SK-N-SH (cell line): ENCODE measurements at regions not wholly inside any gene's neighbourhood (a gene's known extent, or its start where the extent isn't known, plus 50 kb on each side); places are given as distances from the start of the nearest gene placed in this dataset.
A peak's percentile ranks its signal among the peaks of the same experiment; 100 is the strongest.

ENCODE experiments used
- CTCF ChIA-PET: fragments of 300-600, 350-600 bp; formaldehyde crosslinking; extraction: SDS; loops from one replicate; lab custom pipeline; 2021; lab: Yijun Ruan, JAX
- POLR2A ChIA-PET: fragments of 350-600 bp; sonication (Branson Sonifier 250); formaldehyde crosslinking; extraction: SDS; loops from one replicate; lab custom pipeline; 2020; ENCODE audit warnings: antibody characterized with exemption, inconsistent platforms; lab: Yijun Ruan, JAX
- DNase-seq: peaks from one replicate; pipeline ENCODE4 v3.0.0; 2012
- H2AFZ ChIP-seq: fragments of 200-600 bp; sonication (generic); 2 replicates; pipeline ENCODE4 v1.8.1; 2016; ENCODE audit warnings: antibody characterized with exemption, mild to moderate bottlenecking, low read depth
- H3F3A ChIP-seq: fragments of 200-600 bp; sonication (generic); replicated peaks from 2 replicates; pipeline ENCODE3; 2016; ENCODE audit warnings: antibody characterized with exemption, mild to moderate bottlenecking; ENCODE audit not compliant: insufficient read depth
- H3K27ac ChIP-seq, 2 experiments: fragments of 200-500 bp in 1 of 2; fragments of 200-600 bp in 1 of 2; sonication (Bioruptor generic) in 1 of 2; sonication (generic), shearing (Covaris generic) in 1 of 2; 2 replicates each; pipeline versions ENCODE4 v1.5.1 to v1.6.1; 2014 to 2016; ENCODE audit warnings: low read depth in 2 of 2, inconsistent platforms in 1 of 2, low read length in 1 of 2, mild to moderate bottlenecking in 1 of 2, mixed read lengths in 1 of 2
- H3K27me3 ChIP-seq: fragments of 200-600 bp; sonication (generic), shearing (Covaris generic); 2 replicates; pipeline ENCODE4 v1.6.1; 2016; ENCODE audit warnings: mixed run types; ENCODE audit not compliant: insufficient read depth
- H3K36me3 ChIP-seq, 2 experiments: fragments of 200-500 bp in 1 of 2; fragments of 200-600 bp in 1 of 2; sonication (Bioruptor generic) in 1 of 2; sonication (generic) in 1 of 2; replicated peaks in 1 of 2; 2 replicates each; pipeline versions ENCODE3 to v1.5.1; 2014 to 2016; ENCODE audit warnings: low read length in 1 of 2, mild to moderate bottlenecking in 1 of 2; ENCODE audit not compliant: insufficient read depth in 2 of 2, control insufficient read depth in 1 of 2
- H3K4me1 ChIP-seq, 2 experiments: fragments of 200-500 bp in 1 of 2; fragments of 200-600 bp in 1 of 2; sonication (Bioruptor generic) in 1 of 2; sonication (generic), shearing (Covaris generic) in 1 of 2; 2 replicates each; pipeline versions ENCODE4 v1.5.1 to v1.6.1; 2014 to 2016; ENCODE audit warnings: low read depth in 1 of 2, low read length in 1 of 2, mixed run types in 1 of 2; ENCODE audit not compliant: insufficient read depth in 2 of 2, control insufficient read depth in 1 of 2
- H3K4me2 ChIP-seq: fragments of 200-600 bp; sonication (generic), shearing (Covaris generic); 2 replicates; pipeline ENCODE4 v1.6.1; 2017; ENCODE audit warnings: mixed run types
- H3K4me3 ChIP-seq, 2 experiments: fragments of 200-500 bp in 1 of 2; fragments of 200-600 bp in 1 of 2; sonication (Bioruptor generic) in 1 of 2; sonication (generic), shearing (Covaris generic) in 1 of 2; 2 replicates each; pipeline versions ENCODE4 v1.5.1 to v1.8.1; 2014 to 2016; ENCODE audit warnings: low read depth in 2 of 2, inconsistent platforms in 1 of 2, low read length in 1 of 2, mild to moderate bottlenecking in 1 of 2, mixed read lengths in 1 of 2, moderate library complexity in 1 of 2
- H3K79me2 ChIP-seq: fragments of 200-600 bp; sonication (generic); 2 replicates; pipeline ENCODE4 v1.8.1; 2017; ENCODE audit warnings: mild to moderate bottlenecking; ENCODE audit not compliant: insufficient read depth
- H3K9ac ChIP-seq: fragments of 200-600 bp; sonication (generic); 2 replicates; pipeline ENCODE4 v1.6.1; 2017; ENCODE audit warnings: mixed run types
- H3K9me2 ChIP-seq: fragments of 200-600 bp; sonication (generic); 2 replicates; pipeline ENCODE4 v1.6.1; 2017; ENCODE audit warnings: mixed run types
- H3K9me3 ChIP-seq: fragments of 200-600 bp; sonication (generic); 2 replicates; pipeline ENCODE4 v1.6.1; 2017; ENCODE audit warnings: mixed run types, mild to moderate bottlenecking, moderate library complexity
- H4K20me1 ChIP-seq: fragments of 200-600 bp; sonication (generic); 2 replicates; pipeline ENCODE4 v1.6.1; 2017; ENCODE audit warnings: mild to moderate bottlenecking, mixed run types; ENCODE audit not compliant: insufficient read depth
- CHD2 ChIP-seq: fragments of 150-350 bp; IDR thresholded peaks from 2 replicates; pipeline ENCODE4 v1.6.1; 2018; ENCODE audit warnings: low read length; ENCODE audit not compliant: partially characterized antibody
- CTCF ChIP-seq: fragments of 200-600 bp; sonication (generic); IDR thresholded peaks from 2 replicates; pipeline ENCODE4 v1.6.1; 2017; ENCODE audit warnings: antibody characterized with exemption, mild to moderate bottlenecking, moderate library complexity
- ELF1 ChIP-seq: IDR thresholded peaks from 2 replicates; pipeline ENCODE4 v1.4.0; 2012
- EP300 ChIP-seq, 2 experiments: IDR thresholded peaks; 2 replicates each; pipeline versions ENCODE4 v1.4.0 to v1.6.1; 2012; ENCODE audit warnings: borderline replicate concordance in 1 of 2, low read depth in 1 of 2, low read length in 1 of 2
- FOSL2 ChIP-seq: IDR thresholded peaks from 2 replicates; pipeline ENCODE4 v1.4.0; 2012; ENCODE audit warnings: low read depth, mild to moderate bottlenecking, moderate library complexity, borderline replicate concordance
- GABPA ChIP-seq: IDR thresholded peaks from 2 replicates; pipeline ENCODE4 v1.4.0; 2012; ENCODE audit warnings: low read depth, mild to moderate bottlenecking
- IRF3 ChIP-seq: fragments of 150-350 bp; IDR thresholded peaks from 2 replicates; pipeline ENCODE4 v1.6.1; 2016; ENCODE audit warnings: mild to moderate bottlenecking, low read depth, low read length
- JUND ChIP-seq: IDR thresholded peaks from 2 replicates; pipeline ENCODE4 v1.4.0; 2012
- MAX ChIP-seq: IDR thresholded peaks from 2 replicates; pipeline ENCODE4 v1.4.0; 2012; ENCODE audit warnings: low read depth
- MEF2A ChIP-seq: IDR thresholded peaks from 2 replicates; pipeline ENCODE4 v1.4.0; 2012; ENCODE audit warnings: low read depth, borderline replicate concordance
- NFIC ChIP-seq: IDR thresholded peaks from 2 replicates; pipeline ENCODE4 v1.4.0; 2012; ENCODE audit warnings: borderline replicate concordance
- POLR2AphosphoS5 ChIP-seq: IDR thresholded peaks from 2 replicates; pipeline ENCODE4 v1.6.1; 2012; ENCODE audit warnings: low read depth, low read length
- RAD21 ChIP-seq: IDR thresholded peaks from 2 replicates; pipeline ENCODE4 v1.6.1; 2012; ENCODE audit warnings: mild to moderate bottlenecking, low read length
- RFX5 ChIP-seq: IDR thresholded peaks from 2 replicates; pipeline ENCODE4 v1.6.1; 2012; ENCODE audit warnings: mild to moderate bottlenecking, improper control_type of control experiment, low read length
- TAF1 ChIP-seq: IDR thresholded peaks from 2 replicates; pipeline ENCODE4 v1.6.1; 2012; ENCODE audit warnings: low read depth, mild to moderate bottlenecking, low read length, moderate library complexity, borderline replicate concordance
- TEAD4 ChIP-seq: IDR thresholded peaks from 2 replicates; pipeline ENCODE4 v1.4.0; 2012; ENCODE audit warnings: mild to moderate bottlenecking, borderline replicate concordance; ENCODE audit not compliant: insufficient read depth
- USF2 ChIP-seq: fragments of 150-350 bp; IDR thresholded peaks from 2 replicates; pipeline ENCODE4 v1.6.1; 2017; ENCODE audit warnings: antibody characterized with exemption, low read length, low read depth, borderline replicate concordance
- YY1 ChIP-seq: IDR thresholded peaks from 2 replicates; pipeline ENCODE4 v1.4.0; 2012; ENCODE audit warnings: low read depth, mild to moderate bottlenecking
- ZBTB33 ChIP-seq: IDR thresholded peaks from 2 replicates; pipeline ENCODE4 v1.4.0; 2012; ENCODE audit warnings: low read depth, borderline replicate concordance
- WGBS: methylation state at CpG from one replicate; pipeline ENCODE4 v1.1.6; 2017; ENCODE audit warnings: low lambda C conversion rate; 5-methylcytosine and 5-hydroxymethylcytosine counted together

GRCh38 chr6:56775498-56776166 is 132.9 kb upstream of the DST start:
- Histone ChIP-seq H3K9me3 (no peaks in the 10 kb centered on the region), H3K4me2 (no peak overlapping the region)
- TF ChIP-seq USF2 (no peak), POLR2AphosphoS5 (no peak), NFIC (no peak), ZBTB33 (no peak), JUND (no peak), YY1 (no peak), MEF2A (no peak), GABPA (no peak), RAD21 (no peak), TAF1 (no peak)
- TF ChIP-seq, all 33 proteins: peak for 0
- 94% methylated on average over 4 of the region's 4 CpGs for WGBS
- H3K9ac ChIP-seq, result no peak overlapping the region
- ChIA-PET POLR2A (no interaction called here), CTCF (interaction anchor here (0.9 to 1.3 kb wide), 3 partner anchors 20 to 405 kb away, joined by 3 to 4 read pairs (median 3); no protein-coding TSS in a partner anchor)
- H4K20me1 ChIP-seq, result peaks cover 67% of the 10 kb centered on the region
- no peak for DNase-seq
- H3K4me1 ChIP-seq, result peaks cover 5 to 25% of the 10 kb centered on the region in 2 experiments; a peak in 3 of 4 replicates
- peaks cover 0 to 4% of the 10 kb centered on the region in 2 experiments for H3K36me3 ChIP-seq
- no peaks in the 10 kb centered on the region for H3K9me2 ChIP-seq
- no peak overlapping the region for H3K27ac ChIP-seq
- H3K79me2 ChIP-seq, result peaks cover 94% of the 10 kb centered on the region
- peaks cover 45% of the 10 kb centered on the region for H3F3A ChIP-seq
- no peak overlapping the region for H2AFZ ChIP-seq
- H3K4me3 ChIP-seq, result no peak overlapping the region
- H3K27me3 ChIP-seq, result no peaks in the 10 kb centered on the region

GRCh38 chr6:56772737-56773184 is 130.1 kb upstream of the DST start:
- Histone ChIP-seq H3K4me2 (peak overlapping the region; percentile 38; the same call in 1 of the 2 replicates), H4K20me1 (peaks cover 95% of the 10 kb centered on the region)
- TF ChIP-seq FOSL2 (0 out of 2 replicates have a peak, but pooled peaks have one; percentile 16), TEAD4 (no peak), NFIC (peak; percentile 47; the same call in 1 of the 2 replicates), CTCF (no peak), ELF1 (no peak), TAF1 (no peak), USF2 (no peak), IRF3 (no peak), CHD2 (no peak), GABPA (no peak), RFX5 (no peak), MAX (peak; percentile 86), EP300 (IDR thresholded peaks at IDR 0.05; ENCODE audit: borderline replicate concordance in 1 of 2, low read depth in 1 of 2, low read length in 1 of 2) (no peak), POLR2AphosphoS5 (no peak)

More at GRCh38 chr6:56772737-56773184, 130.1 kb upstream of the DST start:
- Histone ChIP-seq H3K9ac (no peak overlapping the region), H3K36me3 (peaks cover 0 to 7% of the 10 kb centered on the region in 2 experiments), H2AFZ (no peak overlapping the region), H3K9me2 (no peaks in the 10 kb centered on the region), H3K27ac (peak overlapping the region; percentile 14 to 43; a peak in 3 of 4 replicates), H3K4me3 (no peak overlapping the region), H3K4me1 (peaks cover 8 to 40% of the 10 kb centered on the region in 2 experiments; a peak in 3 of 4 replicates), H3F3A (peaks cover 50% of the 10 kb centered on the region), H3K27me3 (no peaks in the 10 kb centered on the region), H3K9me3 (no peaks in the 10 kb centered on the region), H3K79me2 (peaks cover 100% of the 10 kb centered on the region)
- WGBS, result 77% methylated on average over 1 of the region's 1 CpG
- CTCF ChIA-PET, result interaction anchor here (1.6 kb wide), 1 partner anchor 63 kb away, joined by 6 read pairs; no protein-coding TSS in a partner anchor
- POLR2A ChIA-PET, result no interaction called here
- no peak for DNase-seq
